DND-41 (cell line): ENCODE measurements at regions not wholly inside any gene's neighbourhood (a gene's known extent, or its start where the extent isn't known, plus 50 kb on each side); places are given as distances from the start of the nearest gene placed in this dataset.
A peak's percentile ranks its signal among the peaks of the same experiment; 100 is the strongest.

Experiments used
- ATAC-seq: fragments of 200-7000 bp; cut with Tn5 transposase; 3 replicates; pipeline ENCODE4 v1.9.1; 2021; ENCODE audit warnings: low read depth; ENCODE audit not compliant: insufficient read depth
- DNase-seq: peaks from one replicate; pipeline ENCODE4 v3.0.0-alpha.2; 2020
- H2AFZ ChIP-seq: 2 replicates; pipeline ENCODE4 v1.6.0; 2012; ENCODE audit warnings: low read depth, low read length
- H3K27ac ChIP-seq: 2 replicates; pipeline ENCODE4 v1.5.1; 2012; ENCODE audit warnings: low read length, inconsistent platforms
- H3K27me3 ChIP-seq: fragments of 200-600 bp; sonication (generic); 2 replicates; pipeline ENCODE4 v1.6.0; 2012; ENCODE audit warnings: low read length, mild to moderate bottlenecking, inconsistent platforms; ENCODE audit not compliant: insufficient read depth, poor library complexity
- H3K36me3 ChIP-seq: 2 replicates; pipeline ENCODE4 v1.5.1; 2012; ENCODE audit warnings: low read length, inconsistent platforms; ENCODE audit not compliant: insufficient read depth
- H3K4me1 ChIP-seq: 2 replicates; pipeline ENCODE4 v1.5.1; 2012; ENCODE audit warnings: mild to moderate bottlenecking, low read length; ENCODE audit not compliant: insufficient read depth
- H3K4me2 ChIP-seq: 2 replicates; pipeline ENCODE4 v1.6.0; 2012; ENCODE audit warnings: mild to moderate bottlenecking, moderate library complexity, low read length, inconsistent platforms; ENCODE audit not compliant: insufficient read depth
- H3K4me3 ChIP-seq, 2 experiments: fragments of 200-600 bp in 1 of 2; shearing (Covaris generic) in 1 of 2; 2 replicates each; pipeline ENCODE4 v1.5.1; 2012 to 2016; ENCODE audit warnings: inconsistent platforms in 2 of 2, low read length in 2 of 2, mild to moderate bottlenecking in 2 of 2, low read depth in 1 of 2, moderate library complexity in 1 of 2
- H3K79me2 ChIP-seq: 2 replicates; pipeline ENCODE4 v1.6.0; 2012; ENCODE audit warnings: low read length, inconsistent platforms; ENCODE audit not compliant: insufficient read depth
- H3K9ac ChIP-seq: 2 replicates; pipeline ENCODE4 v1.6.0; 2012; ENCODE audit warnings: low read depth, mild to moderate bottlenecking, inconsistent platforms, low read length, moderate library complexity
- H3K9me3 ChIP-seq: 2 replicates; pipeline ENCODE4 v1.5.1; 2012; ENCODE audit warnings: low read length, moderate library complexity, mild to moderate bottlenecking, inconsistent platforms; ENCODE audit not compliant: insufficient read depth, severe bottlenecking
- H4K20me1 ChIP-seq: 2 replicates; pipeline ENCODE4 v1.6.0; 2012; ENCODE audit warnings: low read length; ENCODE audit not compliant: insufficient read depth
- CTCF ChIP-seq: IDR thresholded peaks from 2 replicates; pipeline ENCODE4 v1.5.1; 2012; ENCODE audit warnings: borderline replicate concordance, low read length, moderate library complexity, mild to moderate bottlenecking; ENCODE audit not compliant: poor library complexity, severe bottlenecking; ENCODE audit errors: extremely low read depth
- EZH2 ChIP-seq: IDR thresholded peaks from 3 replicates; pipeline ENCODE4 v1.6.1; 2012; ENCODE audit warnings: borderline replicate concordance, low read depth, mild to moderate bottlenecking, moderate library complexity, low read length, inconsistent platforms; ENCODE audit not compliant: severe bottlenecking

- Histone ChIP-seq H4K20me1 (no peaks in the 10 kb centered on the region), H3K9me3 (no peaks in the 10 kb centered on the region), H3K79me2 (no peaks in the 10 kb centered on the region), H3K9ac (no peak overlapping the region), H3K27me3 (no peaks in the 10 kb centered on the region), H3K4me3 (no peak overlapping the region), H2AFZ (no peak overlapping the region), H3K36me3 (no peaks in the 10 kb centered on the region), H3K4me2 (no peak overlapping the region), H3K27ac (no peak overlapping the region), H3K4me1 (peaks cover 23% of the 10 kb centered on the region)
- no peak for DNase-seq
- TF ChIP-seq EZH2, result no peak
- no peak for TF ChIP-seq CTCF
- ATAC-seq, result no peak
Measured at GRCh38 chr5:124949862-124950261, 203.4 kb upstream of the ZNF608 start.

- no peak overlapping the region for H3K4me2 ChIP-seq
- no peak for ATAC-seq
Measured at GRCh38 chr5:124951105-124951504, 204.7 kb upstream of the ZNF608 start.

GRCh38 chr5:124951661-124952060, 205.2 kb upstream of the ZNF608 start:
- ATAC-seq, result peak; percentile 39; the same call in 2 of the 3 replicates
- peak overlapping the region; percentile 63 for H3K27ac ChIP-seq
- no peaks in the 10 kb centered on the region for H4K20me1 ChIP-seq
- H3K79me2 ChIP-seq, result no peaks in the 10 kb centered on the region
- no peak overlapping the region for H3K4me3 ChIP-seq
- peaks cover 23% of the 10 kb centered on the region for H3K4me1 ChIP-seq
- H3K36me3 ChIP-seq, result no peaks in the 10 kb centered on the region
- H3K4me2 ChIP-seq, result no peak overlapping the region
- no peak overlapping the region for H3K9ac ChIP-seq
- no peaks in the 10 kb centered on the region for H3K9me3 ChIP-seq
- H3K27me3 ChIP-seq, result no peaks in the 10 kb centered on the region
- no peak overlapping the region for H2AFZ ChIP-seq
- DNase-seq, result no peak
- TF ChIP-seq CTCF (no peak), EZH2 (no peak)

More at GRCh38 chr5:124951105-124951504, 204.7 kb upstream of the ZNF608 start:
- H3K4me1 ChIP-seq, result peaks cover 23% of the 10 kb centered on the region
- no peaks in the 10 kb centered on the region for H3K79me2 ChIP-seq
- no peak for DNase-seq
- no peak overlapping the region for H3K27ac ChIP-seq
- no peaks in the 10 kb centered on the region for H3K36me3 ChIP-seq
- no peaks in the 10 kb centered on the region for H4K20me1 ChIP-seq
- H2AFZ ChIP-seq, result no peak overlapping the region
- H3K9me3 ChIP-seq, result no peaks in the 10 kb centered on the region
- no peaks in the 10 kb centered on the region for H3K27me3 ChIP-seq
- TF ChIP-seq CTCF (no peak), EZH2 (no peak)
- no peak overlapping the region for H3K9ac ChIP-seq
- H3K4me3 ChIP-seq, result no peak overlapping the region

GRCh38 chr5:124952079-124952478, 205.6 kb upstream of the ZNF608 start:
- Histone ChIP-seq H3K9me3 (no peaks in the 10 kb centered on the region), H2AFZ (no peak overlapping the region), H3K4me2 (no peak overlapping the region), H3K27ac (no peak overlapping the region), H3K4me3 (no peak overlapping the region), H3K79me2 (no peaks in the 10 kb centered on the region), H3K36me3 (no peaks in the 10 kb centered on the region), H3K27me3 (no peaks in the 10 kb centered on the region), H4K20me1 (no peaks in the 10 kb centered on the region), H3K4me1 (peaks cover 23% of the 10 kb centered on the region), H3K9ac (no peak overlapping the region)
- TF ChIP-seq EZH2 (no peak), CTCF (no peak)
- ATAC-seq, result peak; percentile 58; the same call in 2 of the 3 replicates
- peak; percentile 17 for DNase-seq
